Medulla oblongata (tissue), 1 donor: ENCODE measurements at regions not wholly inside any gene's neighbourhood (a gene's known extent, or its start where the extent isn't known, plus 50 kb on each side); places are given as distances from the start of the nearest gene placed in this dataset.
"Not testable (repeated sequence)": the region's sequence is repeated elsewhere in the genome, so short reads cannot be mapped to it uniquely, and the experiment has no call there.

ENCODE experiments used
- DNase-seq: peaks from one replicate; pipeline ENCODE4 v3.0.0-alpha.2; 2015; ENCODE audit errors: extremely low spot score

DNA sequence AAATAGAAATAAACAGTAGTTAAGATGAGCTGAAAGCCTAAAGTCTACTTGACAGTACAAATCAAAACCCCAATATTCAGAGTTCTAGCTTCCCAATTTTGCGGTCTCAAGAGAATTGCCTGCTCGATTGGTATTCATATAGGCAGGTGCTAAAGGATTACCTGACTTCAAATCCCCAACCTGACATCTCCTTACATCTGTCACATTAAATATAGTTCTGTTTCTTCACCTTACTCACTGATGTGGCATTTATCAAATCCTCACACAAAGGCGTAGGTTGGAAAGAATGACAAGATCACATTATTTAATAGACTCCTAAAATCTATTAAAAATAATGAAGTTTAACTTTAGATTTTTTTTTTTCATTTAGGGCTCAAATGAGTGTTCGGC lies 72.8 kb upstream of the ANKH start:
- no peak for DNase-seq

- no peak for DNase-seq
These were observed 70.6 kb upstream of the ANKH start for GRCh38 chr5:14942212-14942611.

GRCh38 chr5:14937254-14937653 lies 65.7 kb upstream of the ANKH start:
- DNase-seq: peak; percentile 38

- DNase-seq: no peak
These were observed 65.0 kb upstream of the ANKH start for GRCh38 chr5:14936588-14936987.

- DNase-seq: no peak
These were observed 63.8 kb upstream of the ANKH start for GRCh38 chr5:14935341-14935740.

- no peak for DNase-seq
These were observed 61.4 kb upstream of the ANKH start for GRCh38 chr5:14932902-14933469.

DNA sequence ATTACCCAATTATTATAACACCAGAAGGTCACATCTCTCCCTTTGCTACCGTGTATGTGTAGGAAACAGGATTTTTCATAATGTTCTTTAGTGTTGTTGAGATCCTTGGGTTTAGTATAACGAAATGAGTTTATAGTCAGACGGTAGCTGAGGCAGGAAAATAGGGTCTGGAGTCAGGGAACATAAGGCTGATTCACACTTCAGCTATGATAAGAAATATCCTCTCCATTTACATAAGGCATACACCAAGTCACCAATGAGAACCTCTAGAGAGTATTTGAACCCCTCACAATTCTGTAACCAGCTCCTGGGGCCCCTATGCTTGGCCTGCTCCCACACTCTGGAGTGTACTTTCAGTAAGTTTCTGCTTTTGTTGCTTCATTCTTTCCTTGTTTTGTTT lies 58.9 kb upstream of the ANKH start:
- no peak for DNase-seq

- DNase-seq: no peak
These were observed 57.9 kb upstream of the ANKH start for GRCh38 chr5:14929293-14930065.

DNA sequence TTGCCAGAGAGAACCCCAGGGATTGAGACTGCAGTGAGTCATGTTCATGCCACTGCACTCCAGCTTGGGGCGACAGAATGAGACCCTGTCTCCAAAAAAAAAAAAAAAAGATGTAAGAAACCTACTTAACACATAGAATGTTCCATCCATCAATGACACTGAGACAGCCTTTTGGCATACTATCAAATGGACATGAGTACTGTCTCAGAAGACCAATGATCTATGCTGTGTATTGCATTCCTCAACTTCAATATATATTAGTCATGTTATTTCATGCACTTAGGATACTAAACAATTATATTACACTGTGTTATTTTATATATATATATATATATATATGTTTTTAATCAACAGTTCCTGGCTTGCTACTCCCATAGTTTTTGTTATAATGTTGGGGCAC lies 57.1 kb upstream of the ANKH start:
- DNase-seq: no peak

DNA sequence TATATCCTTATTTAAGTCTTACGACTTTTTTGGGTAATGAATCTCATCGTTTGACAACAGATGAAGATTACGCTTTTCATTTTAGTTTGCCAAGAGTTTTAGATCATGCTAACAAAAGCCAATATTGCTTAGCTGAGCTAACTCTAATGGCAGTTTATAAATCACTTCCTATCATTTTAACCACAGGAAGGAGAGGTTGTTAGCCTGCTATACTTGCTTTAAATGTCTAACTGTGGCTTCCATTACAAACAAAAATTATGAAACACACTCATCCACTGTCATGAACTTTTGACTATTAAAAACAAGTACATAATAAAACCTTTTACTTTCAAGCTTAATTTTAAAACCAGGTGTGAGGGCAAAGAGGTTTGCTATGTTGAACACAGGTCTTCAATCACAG lies 53.7 kb upstream of the ANKH start:
- no peak for DNase-seq

DNA sequence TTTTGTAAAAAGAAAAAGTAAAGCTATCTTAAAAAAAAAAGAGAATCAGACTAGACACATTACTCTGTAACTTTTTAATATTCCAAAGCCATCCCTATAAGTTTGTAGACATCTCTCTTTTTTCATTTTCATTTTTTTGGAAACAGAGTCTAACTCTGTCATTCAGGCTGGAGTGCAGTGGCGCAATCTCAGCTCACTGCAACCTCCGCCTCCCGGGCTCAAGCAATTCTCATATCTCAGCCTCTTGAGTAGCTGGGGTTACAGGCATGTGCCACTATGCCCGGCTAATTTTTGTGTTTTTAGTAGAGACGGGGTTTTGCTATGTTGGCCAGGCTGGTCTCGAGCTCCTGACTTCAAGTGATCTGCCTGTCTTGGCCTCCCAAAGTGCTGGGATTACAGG lies 51.4 kb upstream of the ANKH start:
- DNase-seq: not testable (repeated sequence)

DNA sequence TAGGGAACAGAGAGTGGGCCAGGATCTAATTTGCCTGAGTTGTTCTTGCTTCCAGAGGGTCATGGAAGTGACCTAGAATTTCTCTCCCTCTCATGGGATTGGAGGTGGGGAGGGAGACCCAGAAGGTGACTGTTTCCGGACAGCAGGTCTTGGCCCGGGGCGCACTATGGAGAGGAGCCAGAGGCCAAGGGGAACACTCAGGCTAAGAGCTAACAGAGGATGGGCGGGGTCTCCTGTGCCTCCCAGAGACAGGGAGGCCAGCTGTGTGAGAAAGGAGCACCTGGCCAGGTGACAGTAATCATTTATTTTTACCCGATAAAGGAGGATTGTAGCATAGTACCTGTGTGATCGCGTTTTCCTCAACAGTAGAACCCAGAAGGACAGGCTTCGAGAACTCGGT lies 50.9 kb upstream of the ANKH start:
- DNase-seq: no peak
